ENCODE measurements at regions not wholly inside any gene's neighbourhood (a gene's known extent, or its start where the extent isn't known, plus 50 kb on each side); places are given as distances from the start of the nearest gene placed in this dataset.

- no peak for TF ChIP-seq POLR2A (IDR thresholded peaks at IDR 0.05; ENCODE audit: low read length)
- TF ChIP-seq GATA1 (IDR thresholded peaks at IDR 0.05; ENCODE audit: low read depth, low read length), result no peak
These were observed 514.4 kb downstream of the MBD2 start for GRCh38 chr18:53710080-53710479.
